H1 (cell line): ENCODE measurements at regions not wholly inside any gene's neighbourhood (a gene's known extent, or its start where the extent isn't known, plus 50 kb on each side); places are given as distances from the start of the nearest gene placed in this dataset.

Experiments
- CTCF ChIA-PET: fragments of 300-600 bp; sonication (Branson Sonifier 250); formaldehyde crosslinking; loops from one replicate; lab custom pipeline; 2021; ENCODE audit not compliant: partially characterized antibody; lab: Charles Lee
- POLR2A ChIA-PET: fragments of 300-600 bp; sonication (Branson Sonifier 250); formaldehyde crosslinking; loops from one replicate; lab custom pipeline; 2021; ENCODE audit warnings: inconsistent platforms; ENCODE audit not compliant: partially characterized antibody; lab: Charles Lee
- DNase-seq, 2 experiments: peaks; one replicate each; pipeline versions ENCODE4 v3.0.0 to v3.0.0-alpha.2; 2010 to 2022; ENCODE audit warnings: low spot score in 2 of 2, low read depth in 1 of 2, mixed read lengths in 1 of 2
- FAIRE-seq: peaks from 2 replicates; lab custom pipeline; 2011; peaks lifted over from hg19 to GRCh38; lab: Jason Lieb, UNC
- H2AFZ ChIP-seq: 2 replicates; pipeline ENCODE4 v1.8.1; 2012; ENCODE audit warnings: low read length, inconsistent platforms
- H2AK5ac ChIP-seq: 2 replicates; pipeline ENCODE4 v1.6.1; 2013; ENCODE audit warnings: low read depth, low read length
- H2BK120ac ChIP-seq: replicated peaks from 2 replicates; pipeline ENCODE3; 2013; ENCODE audit warnings: low read depth, low read length, inconsistent platforms
- H2BK12ac ChIP-seq: 2 replicates; pipeline ENCODE4 v1.6.1; 2013; ENCODE audit warnings: low read depth, low read length
- H2BK15ac ChIP-seq: 2 replicates; pipeline ENCODE4 v1.6.1; 2013; ENCODE audit warnings: low read length
- H2BK20ac ChIP-seq: 2 replicates; pipeline ENCODE4 v1.6.1; 2013; ENCODE audit warnings: low read length
- H2BK5ac ChIP-seq: 2 replicates; pipeline ENCODE4 v1.6.1; 2013; ENCODE audit warnings: low read depth, low read length
- H3K14ac ChIP-seq: 2 replicates; pipeline ENCODE4 v1.6.1; 2013; ENCODE audit warnings: inconsistent platforms; ENCODE audit not compliant: insufficient read length
- H3K18ac ChIP-seq: 2 replicates; pipeline ENCODE4 v1.6.1; 2013; ENCODE audit warnings: low read length; ENCODE audit errors: extremely low read depth
- H3K23ac ChIP-seq: 2 replicates; pipeline ENCODE4 v1.6.1; 2013; ENCODE audit warnings: inconsistent platforms; ENCODE audit not compliant: insufficient read length
- H3K23me2 ChIP-seq: 2 replicates; pipeline ENCODE4 v1.6.1; 2013; ENCODE audit warnings: low read depth, low read length
- H3K27ac ChIP-seq: 2 replicates; pipeline ENCODE4 v1.6.1; 2011; ENCODE audit warnings: low read depth, low read length, inconsistent platforms
- H3K27me3 ChIP-seq, 4 experiments: replicated peaks in 1 of 4; 1 replicate in 1 of 4; 2 replicates in 3 of 4; pipeline versions ENCODE4 v1.6.1 to v1.8.1; 2011 to 2013; ENCODE audit warnings: low read length in 3 of 4, mild to moderate bottlenecking in 3 of 4, inconsistent platforms in 2 of 4, mixed read lengths in 2 of 4, moderate library complexity in 1 of 4; ENCODE audit not compliant: control insufficient read depth in 3 of 4, insufficient read depth in 3 of 4; ENCODE audit errors: extremely low read depth in 1 of 4
- H3K36me3 ChIP-seq, 4 experiments: 2 replicates each; pipeline versions ENCODE4 v1.6.1 to v1.8.1; 2011 to 2013; ENCODE audit warnings: mild to moderate bottlenecking in 4 of 4, low read length in 3 of 4, moderate library complexity in 2 of 4, control low read depth in 1 of 4, inconsistent platforms in 1 of 4; ENCODE audit not compliant: insufficient read depth in 4 of 4, control insufficient read depth in 2 of 4
- H3K4ac ChIP-seq: replicated peaks from 2 replicates; pipeline ENCODE3; 2013; ENCODE audit warnings: low read length, low read depth, mixed read lengths, inconsistent platforms; ENCODE audit not compliant: insufficient read length
- H3K4me1 ChIP-seq, 4 experiments: replicated peaks in 1 of 4; 1 replicate in 1 of 4; 2 replicates in 3 of 4; pipeline versions ENCODE4 v1.6.1 to v1.8.1; 2011 to 2013; ENCODE audit warnings: low read length in 3 of 4, inconsistent platforms in 2 of 4, mixed read lengths in 1 of 4; ENCODE audit not compliant: insufficient read depth in 4 of 4, control insufficient read depth in 3 of 4
- H3K4me2 ChIP-seq, 2 experiments: 2 replicates each; pipeline versions ENCODE4 v1.6.1 to v1.8.1; 2011 to 2013; ENCODE audit warnings: low read depth in 2 of 2, low read length in 2 of 2, control low read depth in 1 of 2, inconsistent platforms in 1 of 2, mild to moderate bottlenecking in 1 of 2; ENCODE audit not compliant: insufficient read depth in 1 of 2
- H3K4me3 ChIP-seq, 4 experiments: fragments of 200-600, 300-600 bp in 1 of 4; sonication (generic), shearing (Covaris generic), sonication (Bioruptor Twin) in 1 of 4; 2 replicates each; pipeline versions ENCODE4 v1.5.1 to v1.8.1; 2011 to 2016; ENCODE audit warnings: low read length in 4 of 4, low read depth in 3 of 4, control low read depth in 2 of 4, inconsistent platforms in 2 of 4, mild to moderate bottlenecking in 2 of 4, mixed read lengths in 1 of 4, moderate library complexity in 1 of 4; ENCODE audit not compliant: insufficient read depth in 2 of 4; ENCODE audit errors: extremely low read depth in 1 of 4
- H3K56ac ChIP-seq: replicated peaks from 2 replicates; pipeline ENCODE3; 2013; ENCODE audit warnings: low read depth, mild to moderate bottlenecking, mixed read lengths, low read length, inconsistent platforms; ENCODE audit not compliant: insufficient read length
- H3K79me1 ChIP-seq: 2 replicates; pipeline ENCODE4 v1.6.1; 2013; ENCODE audit warnings: low read depth, low read length, control low read depth
- H3K79me2 ChIP-seq, 2 experiments: 2 replicates each; pipeline versions ENCODE4 v1.6.1 to v1.8.1; 2012 to 2013; ENCODE audit warnings: low read length in 2 of 2, mild to moderate bottlenecking in 2 of 2, inconsistent platforms in 1 of 2; ENCODE audit not compliant: insufficient read depth in 2 of 2, control insufficient read depth in 1 of 2
- H3K9ac ChIP-seq, 4 experiments: replicated peaks in 1 of 4; 1 replicate in 1 of 4; 2 replicates in 3 of 4; pipeline versions ENCODE4 v1.6.1 to v1.8.1; 2011 to 2013; ENCODE audit warnings: low read depth in 3 of 4, low read length in 3 of 4, control low read depth in 2 of 4, mild to moderate bottlenecking in 2 of 4, moderate library complexity in 2 of 4, inconsistent platforms in 1 of 4; ENCODE audit errors: extremely low read depth in 1 of 4
- H3K9me3 ChIP-seq, 2 experiments: 2 replicates each; pipeline versions ENCODE4 v1.6.1 to v1.8.1; 2012 to 2013; ENCODE audit warnings: mild to moderate bottlenecking in 2 of 2, moderate library complexity in 2 of 2, control low read depth in 1 of 2, inconsistent platforms in 1 of 2, low read depth in 1 of 2, low read length in 1 of 2, mixed read lengths in 1 of 2; ENCODE audit not compliant: insufficient read depth in 2 of 2
- H4K20me1 ChIP-seq, 2 experiments: replicated peaks in 1 of 2; 2 replicates each; pipeline versions ENCODE3 to v1.8.1; 2011 to 2013; ENCODE audit warnings: inconsistent platforms in 2 of 2, low read length in 2 of 2, mild to moderate bottlenecking in 1 of 2; ENCODE audit not compliant: insufficient read depth in 2 of 2, control insufficient read depth in 1 of 2
- H4K5ac ChIP-seq: 2 replicates; pipeline ENCODE4 v1.6.1; 2013; ENCODE audit warnings: low read length, low read depth, mixed read lengths, inconsistent platforms; ENCODE audit not compliant: insufficient read length
- H4K8ac ChIP-seq: 2 replicates; pipeline ENCODE4 v1.8.0; 2013; ENCODE audit warnings: mild to moderate bottlenecking, moderate library complexity, low read length, inconsistent platforms; ENCODE audit not compliant: insufficient read depth; ENCODE audit errors: extremely low read depth
- H4K91ac ChIP-seq: replicated peaks from 2 replicates; pipeline ENCODE3; 2013; ENCODE audit warnings: low read length, mixed read lengths, inconsistent platforms; ENCODE audit not compliant: insufficient read length
- BACH1 ChIP-seq: IDR thresholded peaks from 2 replicates; pipeline ENCODE4 v1.6.1; 2012; ENCODE audit warnings: low read length, improper control_type of control experiment
- BCL11A ChIP-seq, 2 experiments: IDR thresholded peaks; one replicate each; pipeline ENCODE4 v1.6.1; 2011; ENCODE audit warnings: low read depth in 2 of 2, low read length in 2 of 2, mild to moderate bottlenecking in 2 of 2
- CREB1 ChIP-seq: IDR thresholded peaks from 2 replicates; pipeline ENCODE4 v1.6.1; 2012; ENCODE audit warnings: inconsistent platforms
- E2F6 ChIP-seq: IDR thresholded peaks from 2 replicates; pipeline ENCODE4 v1.6.1; 2012; ENCODE audit warnings: inconsistent platforms
- EP300 ChIP-seq, 2 experiments: IDR thresholded peaks; 1 replicate in 1 of 2; 2 replicates in 1 of 2; pipeline ENCODE4 v1.6.1; 2011 to 2012; ENCODE audit warnings: low read depth in 2 of 2, low read length in 2 of 2, mild to moderate bottlenecking in 2 of 2, borderline replicate concordance in 1 of 2, inconsistent platforms in 1 of 2, moderate library complexity in 1 of 2
- EZH2 ChIP-seq: fragments of 200-600 bp; sonication (generic); IDR thresholded peaks from 2 replicates; pipeline ENCODE4 v1.7.1; 2012; ENCODE audit warnings: low read depth, mild to moderate bottlenecking, moderate library complexity, low read length, inconsistent platforms; ENCODE audit not compliant: severe bottlenecking
- KDM4A ChIP-seq: IDR thresholded peaks from one replicate; pipeline ENCODE4 v1.7.1; 2012; ENCODE audit warnings: low read depth, mild to moderate bottlenecking, moderate library complexity, low read length, inconsistent platforms; ENCODE audit not compliant: severe bottlenecking
- KDM5A ChIP-seq: fragments of 200-600 bp; IDR thresholded peaks from 2 replicates; pipeline ENCODE4 v1.7.1; 2012; ENCODE audit warnings: mild to moderate bottlenecking, low read length, inconsistent platforms, mixed read lengths
- NRF1 ChIP-seq: IDR thresholded peaks from 2 replicates; pipeline ENCODE4 v1.6.1; 2011; ENCODE audit warnings: mild to moderate bottlenecking, low read depth, low read length, improper control_type of control experiment
- POLR2AphosphoS5 ChIP-seq: IDR thresholded peaks from 2 replicates; pipeline ENCODE4 v1.6.1; 2011; ENCODE audit warnings: low read depth, low read length
- SIX5 ChIP-seq: IDR thresholded peaks from 2 replicates; pipeline ENCODE4 v1.6.1; 2011; ENCODE audit warnings: mild to moderate bottlenecking, low read depth, low read length
- SP2 ChIP-seq: IDR thresholded peaks from 2 replicates; pipeline ENCODE4 v1.6.1; 2012; ENCODE audit warnings: mild to moderate bottlenecking, low read length, inconsistent platforms
- SP4 ChIP-seq: IDR thresholded peaks from 2 replicates; pipeline ENCODE4 v1.6.1; 2012; ENCODE audit warnings: low read length, inconsistent platforms
- SRF ChIP-seq: IDR thresholded peaks from 2 replicates; pipeline ENCODE4 v1.6.1; 2011; ENCODE audit warnings: mild to moderate bottlenecking, low read depth, low read length, moderate library complexity
- TAF1 ChIP-seq: IDR thresholded peaks from 2 replicates; pipeline ENCODE4 v1.6.1; 2011; ENCODE audit warnings: mild to moderate bottlenecking, low read depth, low read length
- TEAD4 ChIP-seq: IDR thresholded peaks from 2 replicates; pipeline ENCODE4 v1.6.1; 2012; ENCODE audit warnings: low read depth, low read length, inconsistent platforms, mixed read lengths
- WGBS, 2 experiments: shearing (Covaris generic) in 1 of 2; methylation state at CpG; one replicate each; pipeline versions ENCODE4 v1.1.6 to v1.1.7; 2013 to 2015; ENCODE audit warnings: low lambda C conversion rate in 2 of 2, mixed read lengths in 2 of 2, inconsistent platforms in 1 of 2, low coverage in 1 of 2, missing lambda C conversion rate in 1 of 2; ENCODE audit not compliant: insufficient replicate concordance in 2 of 2, insufficient coverage in 1 of 2, insufficient read length in 1 of 2; ENCODE audit errors: extremely low coverage in 1 of 2, missing lambda C conversion rate in 1 of 2; 5-methylcytosine and 5-hydroxymethylcytosine counted together

DNA sequence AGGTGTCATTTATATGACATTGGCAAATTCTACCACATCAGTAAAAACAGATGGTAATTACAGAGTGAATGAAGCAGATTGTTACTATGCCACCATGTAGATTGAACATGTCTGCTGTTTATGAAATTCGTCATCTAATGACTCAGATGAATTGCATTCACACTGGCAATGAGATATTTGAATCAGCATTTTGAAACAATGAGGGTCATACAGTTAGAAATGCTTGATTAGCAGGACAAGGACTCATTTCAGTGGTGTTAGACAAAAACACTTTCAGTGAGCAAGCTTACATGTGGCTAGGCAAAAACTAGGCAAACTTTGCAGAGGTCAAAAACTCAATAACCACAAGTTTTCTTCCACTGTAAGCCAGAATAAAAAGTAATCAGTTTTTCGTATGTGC lies 1165.0 kb downstream of the SLITRK1 start:
- H3K4me3 ChIP-seq: no peak overlapping the region
- no peak overlapping the region for H3K9ac ChIP-seq
- FAIRE-seq (no peak), DNase-seq (no peak)
- H2BK20ac ChIP-seq: no peak overlapping the region
- H2AFZ ChIP-seq: 0 out of 2 replicates have a peak overlapping the region, but pooled peaks have one; percentile 21
- H3K23me2 ChIP-seq: no peaks in the 10 kb centered on the region
- no peaks in the 10 kb centered on the region for H4K20me1 ChIP-seq
- no peaks in the 10 kb centered on the region for H3K9me3 ChIP-seq
- H3K56ac ChIP-seq: no peak overlapping the region
- no peak overlapping the region for H2BK12ac ChIP-seq
- H2BK15ac ChIP-seq: no peak overlapping the region
- H3K4ac ChIP-seq: no peak overlapping the region
- H3K27me3 ChIP-seq: no peaks in the 10 kb centered on the region
- H3K27ac ChIP-seq: no peak overlapping the region
- no peaks in the 10 kb centered on the region for H3K79me2 ChIP-seq
- POLR2A ChIA-PET: interaction anchor here (0.5 kb wide), 1 partner anchor 53 kb away, joined by 3 read pairs; no protein-coding TSS in a partner anchor
- no peak overlapping the region for H4K91ac ChIP-seq
- WGBS, 2 experiments: 83% methylated on average over 2 of the region's 2 CpGs; no CpG with 5 or more reads in 1 of the 2 experiments
- H2BK5ac ChIP-seq: no peak overlapping the region
- no peak overlapping the region for H3K23ac ChIP-seq
- H3K14ac ChIP-seq: no peak overlapping the region
- H3K18ac ChIP-seq: no peak overlapping the region
- no peak overlapping the region for H2AK5ac ChIP-seq
- H3K4me2 ChIP-seq: no peak overlapping the region
- H3K4me1 ChIP-seq: no peaks in the 10 kb centered on the region
- H3K36me3 ChIP-seq: no peaks in the 10 kb centered on the region
- TF ChIP-seq KDM5A: no peak
- TF ChIP-seq POLR2AphosphoS5: no peak
- no peak for TF ChIP-seq E2F6
- TF ChIP-seq TAF1: no peak
- no peak for TF ChIP-seq SRF
- no peak for TF ChIP-seq BACH1
- TF ChIP-seq SP2: no peak
- TF ChIP-seq NRF1: no peak
- TF ChIP-seq SP4: no peak
- TF ChIP-seq BCL11A (IDR thresholded peaks at IDR 0.05; ENCODE audit: low read depth in 2 of 2, low read length in 2 of 2): no peak
- no peak for TF ChIP-seq EP300 (IDR thresholded peaks at IDR 0.05; ENCODE audit: borderline replicate concordance in 1 of 2, low read depth in 2 of 2, low read length in 2 of 2)
- TF ChIP-seq SIX5: no peak
- TF ChIP-seq CREB1: no peak
- no peak for TF ChIP-seq KDM4A
- no peak for TF ChIP-seq EZH2
- no peak for TF ChIP-seq TEAD4
- TF ChIP-seq, all 59 proteins: peak for 0
- CTCF ChIA-PET: no interaction called here
- no peak overlapping the region for H2BK120ac ChIP-seq
- H3K79me1 ChIP-seq: no peaks in the 10 kb centered on the region
- H4K8ac ChIP-seq: no peak overlapping the region
- H4K5ac ChIP-seq: no peak overlapping the region
